OCI-LY1 (cell line): ENCODE measurements at regions not wholly inside any gene's neighbourhood (a gene's known extent, or its start where the extent isn't known, plus 50 kb on each side); places are given as distances from the start of the nearest gene placed in this dataset.

Source experiments
- EZH2 ChIP-seq: fragments of 200-600 bp; sonication (generic), shearing (Covaris generic); IDR thresholded peaks from 2 replicates; pipeline ENCODE4 v1.8.0; 2017; ENCODE audit warnings: borderline replicate concordance, mixed run types, mild to moderate bottlenecking, antibody characterized with exemption, low read length, moderate library complexity, mixed read lengths
- TF ChIP-seq, protein P1 (sequence below): fragments of 200-600 bp; sonication (generic), shearing (Covaris generic); IDR thresholded peaks from 2 replicates; pipeline ENCODE4 v1.5.1; 2017; ENCODE audit warnings: mild to moderate bottlenecking, antibody characterized with exemption, low read length, moderate library complexity, mixed read lengths

DNA sequence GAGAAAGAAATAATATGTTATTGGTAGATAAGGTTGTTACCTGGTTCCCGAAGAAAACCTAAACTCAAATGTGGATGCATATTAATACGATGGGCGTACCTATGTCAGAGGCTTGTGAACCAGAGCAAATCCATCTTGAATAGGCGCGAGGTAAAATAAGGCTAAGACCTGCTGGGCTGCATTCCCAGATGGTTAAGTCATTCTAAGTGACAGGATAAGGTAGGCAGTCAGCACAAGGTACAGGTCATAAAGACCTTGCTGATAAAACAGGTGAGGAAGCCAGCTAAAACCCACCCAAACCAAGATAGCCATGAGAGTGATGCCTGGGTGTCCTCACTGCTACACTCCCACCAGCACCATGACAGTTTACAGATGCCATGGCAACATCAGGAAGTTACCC is 1400.1 kb downstream of the CDH8 start:
- TF ChIP-seq, protein P1, sequence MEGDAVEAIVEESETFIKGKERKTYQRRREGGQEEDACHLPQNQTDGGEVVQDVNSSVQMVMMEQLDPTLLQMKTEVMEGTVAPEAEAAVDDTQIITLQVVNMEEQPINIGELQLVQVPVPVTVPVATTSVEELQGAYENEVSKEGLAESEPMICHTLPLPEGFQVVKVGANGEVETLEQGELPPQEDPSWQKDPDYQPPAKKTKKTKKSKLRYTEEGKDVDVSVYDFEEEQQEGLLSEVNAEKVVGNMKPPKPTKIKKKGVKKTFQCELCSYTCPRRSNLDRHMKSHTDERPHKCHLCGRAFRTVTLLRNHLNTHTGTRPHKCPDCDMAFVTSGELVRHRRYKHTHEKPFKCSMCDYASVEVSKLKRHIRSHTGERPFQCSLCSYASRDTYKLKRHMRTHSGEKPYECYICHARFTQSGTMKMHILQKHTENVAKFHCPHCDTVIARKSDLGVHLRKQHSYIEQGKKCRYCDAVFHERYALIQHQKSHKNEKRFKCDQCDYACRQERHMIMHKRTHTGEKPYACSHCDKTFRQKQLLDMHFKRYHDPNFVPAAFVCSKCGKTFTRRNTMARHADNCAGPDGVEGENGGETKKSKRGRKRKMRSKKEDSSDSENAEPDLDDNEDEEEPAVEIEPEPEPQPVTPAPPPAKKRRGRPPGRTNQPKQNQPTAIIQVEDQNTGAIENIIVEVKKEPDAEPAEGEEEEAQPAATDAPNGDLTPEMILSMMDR = no peak
- TF ChIP-seq EZH2 = no peak
